Keratinocyte (primary cell): ENCODE measurements at regions not wholly inside any gene's neighbourhood (a gene's known extent, or its start where the extent isn't known, plus 50 kb on each side); places are given as distances from the start of the nearest gene placed in this dataset.

Experiments
- CTCF ChIP-seq, 3 experiments: IDR thresholded peaks in 1 of 3; conservative IDR thresholded peaks in 1 of 3; optimal IDR thresholded peaks in 1 of 3; 2 replicates in 2 of 3; 3 replicates in 1 of 3; pipeline versions ENCODE3 to v1.5.1; 2011; ENCODE audit warnings: low read length in 3 of 3, mild to moderate bottlenecking in 3 of 3, moderate library complexity in 2 of 3, control low read depth in 1 of 3, inconsistent platforms in 1 of 3; ENCODE audit not compliant: insufficient read depth in 2 of 3; ENCODE audit errors: extremely low read depth in 1 of 3
- EZH2 ChIP-seq: IDR thresholded peaks from one replicate; pipeline ENCODE4 v1.6.1; 2012; ENCODE audit warnings: inconsistent platforms, mild to moderate bottlenecking, low read length, moderate library complexity

GRCh38 chr22:47718337-47718736, 955.9 kb downstream of the TBC1D22A start:
- TF ChIP-seq CTCF (optimal IDR thresholded peaks at IDR 0.05 in 1 of 3, IDR thresholded peaks at IDR 0.05 in 1 of 3, conservative IDR thresholded peaks at IDR 0.05 in 1 of 3; ENCODE audit: extremely low read depth in 1 of 3, insufficient read depth in 2 of 3, low read length in 3 of 3): no peak
- TF ChIP-seq EZH2: no peak
